Loucy (cell line): ENCODE measurements at regions not wholly inside any gene's neighbourhood (a gene's known extent, or its start where the extent isn't known, plus 50 kb on each side); places are given as distances from the start of the nearest gene placed in this dataset.

Source experiments
- CTCF ChIP-seq: fragments of 200-600 bp; sonication (generic); conservative IDR thresholded peaks from 2 replicates; pipeline ENCODE4 v1.5.1; 2014; ENCODE audit warnings: mild to moderate bottlenecking, antibody characterized with exemption, low read length
- EZH2phosphoT487 ChIP-seq: fragments of 200-600 bp; IDR thresholded peaks from 2 replicates; pipeline ENCODE4 v1.6.1; 2018; ENCODE audit warnings: antibody characterized with exemption, mild to moderate bottlenecking, moderate library complexity, borderline replicate concordance

- TF ChIP-seq CTCF (no peak), EZH2phosphoT487 (no peak)
Observed at GRCh38 chr2:117068371-117068770, 746.1 kb upstream of the DDX18 start.
